IMR-90 (cell line): ENCODE measurements at regions not wholly inside any gene's neighbourhood (a gene's known extent, or its start where the extent isn't known, plus 50 kb on each side); places are given as distances from the start of the nearest gene placed in this dataset.

Source experiments
- ATAC-seq: fragments of 200-7000 bp; cut with Tn5 transposase; 2 replicates; pipeline ENCODE4 v1.9.1; 2020; ENCODE audit warnings: low read depth, mild to moderate bottlenecking, moderate library complexity
- BruUV-seq: library from RNA; stranded (reverse); fragments of 400-500 nt; replicated peaks from 2 replicates; lab custom pipeline; 2021; lab: Mats Ljungman, UMichigan
- CTCF ChIA-PET: fragments of 300-600 bp; formaldehyde crosslinking; extraction: SDS; loops from one replicate; lab custom pipeline; 2021; ENCODE audit warnings: antibody characterized with exemption; lab: Yijun Ruan, JAX
- POLR2A ChIA-PET: fragments of 300-600 bp; sonication (Branson Sonifier 250); formaldehyde crosslinking; loops from one replicate; lab custom pipeline; 2022; ENCODE audit warnings: antibody characterized with exemption; ENCODE audit not compliant: unreplicated experiment; lab: Charles Lee
- DNase-seq: peaks from one replicate; pipeline ENCODE4 v3.0.0; 2013
- H2AFZ ChIP-seq: replicated peaks from 2 replicates; pipeline ENCODE3; 2013; ENCODE audit warnings: low read length, mild to moderate bottlenecking; ENCODE audit not compliant: poor library complexity
- H2AK5ac ChIP-seq: 2 replicates; pipeline ENCODE4 v1.6.1; 2013; ENCODE audit warnings: low read depth, low read length, inconsistent platforms
- H2AK9ac ChIP-seq: replicated peaks from 2 replicates; pipeline ENCODE3; 2013; ENCODE audit warnings: mild to moderate bottlenecking, low read depth, low read length, moderate library complexity; ENCODE audit not compliant: poor library complexity
- H2BK120ac ChIP-seq: 2 replicates; pipeline ENCODE4 v1.6.1; 2013; ENCODE audit warnings: low read depth, low read length, inconsistent platforms
- H2BK15ac ChIP-seq: 3 replicates; pipeline ENCODE4 v1.6.1; 2013; ENCODE audit warnings: low read depth, low read length, inconsistent platforms
- H2BK20ac ChIP-seq: 2 replicates; pipeline ENCODE4 v1.6.1; 2013; ENCODE audit warnings: low read depth, mild to moderate bottlenecking, inconsistent platforms, low read length, moderate library complexity
- H2BK5ac ChIP-seq: 2 replicates; pipeline ENCODE4 v1.6.1; 2013; ENCODE audit warnings: mild to moderate bottlenecking, low read depth, low read length, inconsistent platforms; ENCODE audit not compliant: poor library complexity, severe bottlenecking
- H3K14ac ChIP-seq: replicated peaks from 2 replicates; pipeline ENCODE4 v1.6.1; 2013; ENCODE audit warnings: low read depth, low read length, inconsistent platforms
- H3K18ac ChIP-seq: 2 replicates; pipeline ENCODE4 v1.6.1; 2013; ENCODE audit warnings: low read depth, low read length, control low read depth
- H3K23ac ChIP-seq: 2 replicates; pipeline ENCODE4 v1.6.1; 2013; ENCODE audit warnings: low read depth, low read length, inconsistent platforms
- H3K27ac ChIP-seq: 2 replicates; pipeline ENCODE4 v1.5.1; 2013; ENCODE audit warnings: mild to moderate bottlenecking, control low read depth, low read length; ENCODE audit not compliant: insufficient read depth
- H3K27me3 ChIP-seq: 2 replicates; pipeline ENCODE4 v1.6.1; 2013; ENCODE audit warnings: low read length; ENCODE audit not compliant: control insufficient read depth, insufficient read depth
- H3K36me3 ChIP-seq: 2 replicates; pipeline ENCODE4 v1.6.1; 2013; ENCODE audit warnings: low read length, mixed read lengths; ENCODE audit not compliant: control insufficient read depth, insufficient read depth
- H3K4ac ChIP-seq: 2 replicates; pipeline ENCODE4 v1.6.1; 2013; ENCODE audit warnings: low read depth, low read length, inconsistent platforms
- H3K4me1 ChIP-seq: 2 replicates; pipeline ENCODE4 v1.6.1; 2013; ENCODE audit warnings: low read length, mixed read lengths; ENCODE audit not compliant: control insufficient read depth, insufficient read depth
- H3K4me2 ChIP-seq: 2 replicates; pipeline ENCODE4 v1.6.1; 2013; ENCODE audit warnings: low read depth, mild to moderate bottlenecking, control low read depth, low read length, moderate library complexity
- H3K4me3 ChIP-seq: 2 replicates; pipeline ENCODE4 v1.5.1; 2013; ENCODE audit warnings: low read depth, mild to moderate bottlenecking, control low read depth, low read length, moderate library complexity; ENCODE audit not compliant: insufficient read depth
- H3K56ac ChIP-seq: 2 replicates; pipeline ENCODE4 v1.6.1; 2013; ENCODE audit warnings: low read length, inconsistent platforms; ENCODE audit not compliant: insufficient read depth; ENCODE audit errors: extremely low read depth
- H3K79me1 ChIP-seq, 2 experiments: 2 replicates each; pipeline ENCODE4 v1.6.1; 2013; ENCODE audit warnings: low read length in 2 of 2, inconsistent platforms in 1 of 2, low read depth in 1 of 2
- H3K9ac ChIP-seq: 2 replicates; pipeline ENCODE4 v1.6.1; 2013; ENCODE audit warnings: low read depth, low read length, control low read depth
- H3K9me1 ChIP-seq: 2 replicates; pipeline ENCODE4 v1.6.1; 2013; ENCODE audit warnings: low read length, inconsistent platforms; ENCODE audit not compliant: insufficient read depth
- H3K9me3 ChIP-seq: 2 replicates; pipeline ENCODE4 v1.6.1; 2013; ENCODE audit warnings: low read length; ENCODE audit not compliant: control insufficient read depth, insufficient read depth
- H4K20me1 ChIP-seq: 2 replicates; pipeline ENCODE4 v1.6.1; 2013; ENCODE audit warnings: low read length, inconsistent platforms; ENCODE audit not compliant: insufficient read depth
- H4K5ac ChIP-seq: 2 replicates; pipeline ENCODE4 v1.6.1; 2013; ENCODE audit warnings: mild to moderate bottlenecking, low read depth, low read length, control low read depth
- H4K8ac ChIP-seq, 2 experiments: 2 replicates each; pipeline ENCODE4 v1.6.1; 2013; ENCODE audit warnings: low read depth in 2 of 2, low read length in 2 of 2, control low read depth in 1 of 2, inconsistent platforms in 1 of 2
- H4K91ac ChIP-seq: 2 replicates; pipeline ENCODE4 v1.6.1; 2013; ENCODE audit warnings: low read depth, low read length, inconsistent platforms; ENCODE audit not compliant: insufficient read depth
- BHLHE40 ChIP-seq: fragments of 150-350 bp; IDR thresholded peaks from 2 replicates; pipeline ENCODE4 v1.6.1; 2016; ENCODE audit warnings: mild to moderate bottlenecking, low read depth, low read length
- CHD1 ChIP-seq: IDR thresholded peaks from 2 replicates; pipeline ENCODE4 v1.6.1; 2012; ENCODE audit warnings: low read depth, low read length, improper control_type of control experiment
- CTCF ChIP-seq: conservative IDR thresholded peaks from 2 replicates; pipeline ENCODE4 v1.5.1; 2012; ENCODE audit warnings: mild to moderate bottlenecking, low read depth, low read length, improper control_type of control experiment
- ELK1 ChIP-seq: fragments of 150-350 bp; IDR thresholded peaks from 2 replicates; pipeline ENCODE4 v1.6.1; 2016; ENCODE audit warnings: low read depth, mild to moderate bottlenecking, low read length, moderate library complexity, borderline replicate concordance
- FOS ChIP-seq: fragments of 150-350 bp; IDR thresholded peaks from 2 replicates; pipeline ENCODE4 v1.6.1; 2016; ENCODE audit warnings: low read depth, low read length
- MAFK ChIP-seq: IDR thresholded peaks from 2 replicates; pipeline ENCODE4 v1.6.1; 2012; ENCODE audit warnings: low read depth, low read length, improper control_type of control experiment
- MAZ ChIP-seq: IDR thresholded peaks from 2 replicates; pipeline ENCODE4 v1.6.1; 2012; ENCODE audit warnings: low read depth, mild to moderate bottlenecking, low read length, improper control_type of control experiment, moderate library complexity, borderline replicate concordance
- MXI1 ChIP-seq: IDR thresholded peaks from 2 replicates; pipeline ENCODE4 v1.6.1; 2012; ENCODE audit warnings: low read depth, mild to moderate bottlenecking, low read length, moderate library complexity, borderline replicate concordance
- NFE2L2 ChIP-seq: fragments of 150-350 bp; IDR thresholded peaks from 2 replicates; pipeline ENCODE4 v1.6.1; 2016; ENCODE audit warnings: low read depth, mild to moderate bottlenecking, low read length
- POLR2A ChIP-seq: IDR thresholded peaks from 2 replicates; pipeline ENCODE4 v1.6.1; 2012; ENCODE audit warnings: mild to moderate bottlenecking, low read depth, low read length
- RCOR1 ChIP-seq: IDR thresholded peaks from 2 replicates; pipeline ENCODE4 v1.6.1; 2012; ENCODE audit warnings: mild to moderate bottlenecking, low read length, improper control_type of control experiment; ENCODE audit not compliant: insufficient replicate concordance
- SMC3 ChIP-seq: fragments of 150-350 bp; IDR thresholded peaks from 2 replicates; pipeline ENCODE4 v1.6.1; 2016; ENCODE audit warnings: low read depth, mild to moderate bottlenecking, antibody characterized with exemption, low read length, moderate library complexity
- USF2 ChIP-seq: fragments of 150-350 bp; IDR thresholded peaks from 2 replicates; pipeline ENCODE4 v1.6.1; 2017; ENCODE audit warnings: mild to moderate bottlenecking, antibody characterized with exemption, low read length, low read depth
- dilution Hi-C: fragments of 300-500 bp; cut with HindIII; formaldehyde crosslinking; loops from one replicate; pipeline ENCODE4 v1.14.3; 2018; ENCODE audit warnings: low sequenced_read_pairs; ENCODE audit not compliant: unreplicated experiment
- in situ Hi-C: fragments of 300-500 bp; cut with MboI; formaldehyde crosslinking; loops from 3 replicates; pipeline ENCODE4 v1.14.3; 2019; ENCODE audit warnings: low sequenced_read_pairs, inconsistent platforms, mixed read lengths
- intact Hi-C: fragments of 100-400 bp; cut with micrococcal nuclease; formaldehyde crosslinking; loops from 2 replicates; pipeline ENCODE4 v1.10.0; 2022

- no peak overlapping the region for H4K5ac ChIP-seq
- no peak overlapping the region for H4K91ac ChIP-seq
- no peak overlapping the region for H3K9ac ChIP-seq
- no peak overlapping the region for H3K14ac ChIP-seq
- H3K27me3 ChIP-seq, result no peaks in the 10 kb centered on the region; the same call in 1 of the 2 replicates
- no peak overlapping the region for H2BK20ac ChIP-seq
- no peak overlapping the region for H2AK5ac ChIP-seq
- H3K23ac ChIP-seq, result no peak overlapping the region
- in situ Hi-C loops, result no loop called here
- H3K18ac ChIP-seq, result no peak overlapping the region
- H3K79me1 ChIP-seq, result no peaks in the 10 kb centered on the region
- no peak overlapping the region for H2BK120ac ChIP-seq
- H4K8ac ChIP-seq, result no peak overlapping the region
- H3K4ac ChIP-seq, result no peak overlapping the region
- H3K56ac ChIP-seq, result no peak overlapping the region
- intact Hi-C loops, result no loop called here
- ChIA-PET CTCF (interaction anchor here (0.7 kb wide), 1 partner anchor 16 kb away, joined by 4 read pairs; no protein-coding TSS in a partner anchor), POLR2A (no interaction called here)
- no peak overlapping the region for H2BK5ac ChIP-seq
- no peaks in the 10 kb centered on the region for H3K9me1 ChIP-seq
- H3K4me3 ChIP-seq, result no peak overlapping the region
- no peak overlapping the region for H2BK15ac ChIP-seq
- H2AFZ ChIP-seq, result no peak overlapping the region
- H3K4me2 ChIP-seq, result no peak overlapping the region
- DNase-seq (no peak), ATAC-seq (no peak)
- no peaks in the 10 kb centered on the region for H3K36me3 ChIP-seq
- no peaks in the 10 kb centered on the region for H3K9me3 ChIP-seq
- no TSS peak for BruUV-seq
- H4K20me1 ChIP-seq, result no peaks in the 10 kb centered on the region
- no peak overlapping the region for H2AK9ac ChIP-seq
- TF ChIP-seq CHD1 (no peak), NFE2L2 (no peak), USF2 (no peak), MAFK (no peak), ELK1 (no peak), FOS (no peak), POLR2A (no peak), RCOR1 (no peak), SMC3 (no peak), BHLHE40 (no peak), MXI1 (no peak), MAZ (no peak), CTCF (no peak)
- H3K4me1 ChIP-seq, result peaks cover 7% of the 10 kb centered on the region
- dilution Hi-C loops, result no loop called here
- H3K27ac ChIP-seq, result no peak overlapping the region
These were observed 230.9 kb upstream of the CD96 start for GRCh38 chr3:111311126-111311525.
